IMR-90 (cell line): ENCODE measurements at regions not wholly inside any gene's neighbourhood (a gene's known extent, or its start where the extent isn't known, plus 50 kb on each side); places are given as distances from the start of the nearest gene placed in this dataset.

Experiments
- ATAC-seq: fragments of 200-7000 bp; cut with Tn5 transposase; 2 replicates; pipeline ENCODE4 v1.9.1; 2020; ENCODE audit warnings: low read depth, mild to moderate bottlenecking, moderate library complexity
- BruUV-seq: library from RNA; stranded (reverse); fragments of 400-500 nt; replicated peaks from 2 replicates; lab custom pipeline; 2021; lab: Mats Ljungman, UMichigan
- CTCF ChIA-PET: fragments of 300-600 bp; formaldehyde crosslinking; extraction: SDS; loops from one replicate; lab custom pipeline; 2021; ENCODE audit warnings: antibody characterized with exemption; lab: Yijun Ruan, JAX
- POLR2A ChIA-PET: fragments of 300-600 bp; sonication (Branson Sonifier 250); formaldehyde crosslinking; loops from one replicate; lab custom pipeline; 2022; ENCODE audit warnings: antibody characterized with exemption; ENCODE audit not compliant: unreplicated experiment; lab: Charles Lee
- DNase-seq: peaks from one replicate; pipeline ENCODE4 v3.0.0; 2013
- H2AFZ ChIP-seq: replicated peaks from 2 replicates; pipeline ENCODE3; 2013; ENCODE audit warnings: low read length, mild to moderate bottlenecking; ENCODE audit not compliant: poor library complexity
- H2AK5ac ChIP-seq: 2 replicates; pipeline ENCODE4 v1.6.1; 2013; ENCODE audit warnings: low read depth, low read length, inconsistent platforms
- H2AK9ac ChIP-seq: replicated peaks from 2 replicates; pipeline ENCODE3; 2013; ENCODE audit warnings: mild to moderate bottlenecking, low read depth, low read length, moderate library complexity; ENCODE audit not compliant: poor library complexity
- H2BK120ac ChIP-seq: 2 replicates; pipeline ENCODE4 v1.6.1; 2013; ENCODE audit warnings: low read depth, low read length, inconsistent platforms
- H2BK15ac ChIP-seq: 3 replicates; pipeline ENCODE4 v1.6.1; 2013; ENCODE audit warnings: low read depth, low read length, inconsistent platforms
- H2BK20ac ChIP-seq: 2 replicates; pipeline ENCODE4 v1.6.1; 2013; ENCODE audit warnings: low read depth, mild to moderate bottlenecking, inconsistent platforms, low read length, moderate library complexity
- H2BK5ac ChIP-seq: 2 replicates; pipeline ENCODE4 v1.6.1; 2013; ENCODE audit warnings: mild to moderate bottlenecking, low read depth, low read length, inconsistent platforms; ENCODE audit not compliant: poor library complexity, severe bottlenecking
- H3K14ac ChIP-seq: replicated peaks from 2 replicates; pipeline ENCODE4 v1.6.1; 2013; ENCODE audit warnings: low read depth, low read length, inconsistent platforms
- H3K18ac ChIP-seq: 2 replicates; pipeline ENCODE4 v1.6.1; 2013; ENCODE audit warnings: low read depth, low read length, control low read depth
- H3K23ac ChIP-seq: 2 replicates; pipeline ENCODE4 v1.6.1; 2013; ENCODE audit warnings: low read depth, low read length, inconsistent platforms
- H3K27ac ChIP-seq: 2 replicates; pipeline ENCODE4 v1.5.1; 2013; ENCODE audit warnings: mild to moderate bottlenecking, control low read depth, low read length; ENCODE audit not compliant: insufficient read depth
- H3K27me3 ChIP-seq: 2 replicates; pipeline ENCODE4 v1.6.1; 2013; ENCODE audit warnings: low read length; ENCODE audit not compliant: control insufficient read depth, insufficient read depth
- H3K36me3 ChIP-seq: 2 replicates; pipeline ENCODE4 v1.6.1; 2013; ENCODE audit warnings: low read length, mixed read lengths; ENCODE audit not compliant: control insufficient read depth, insufficient read depth
- H3K4ac ChIP-seq: 2 replicates; pipeline ENCODE4 v1.6.1; 2013; ENCODE audit warnings: low read depth, low read length, inconsistent platforms
- H3K4me1 ChIP-seq: 2 replicates; pipeline ENCODE4 v1.6.1; 2013; ENCODE audit warnings: low read length, mixed read lengths; ENCODE audit not compliant: control insufficient read depth, insufficient read depth
- H3K4me2 ChIP-seq: 2 replicates; pipeline ENCODE4 v1.6.1; 2013; ENCODE audit warnings: low read depth, mild to moderate bottlenecking, control low read depth, low read length, moderate library complexity
- H3K4me3 ChIP-seq: 2 replicates; pipeline ENCODE4 v1.5.1; 2013; ENCODE audit warnings: low read depth, mild to moderate bottlenecking, control low read depth, low read length, moderate library complexity; ENCODE audit not compliant: insufficient read depth
- H3K56ac ChIP-seq: 2 replicates; pipeline ENCODE4 v1.6.1; 2013; ENCODE audit warnings: low read length, inconsistent platforms; ENCODE audit not compliant: insufficient read depth; ENCODE audit errors: extremely low read depth
- H3K79me1 ChIP-seq, 2 experiments: 2 replicates each; pipeline ENCODE4 v1.6.1; 2013; ENCODE audit warnings: low read length in 2 of 2, inconsistent platforms in 1 of 2, low read depth in 1 of 2
- H3K9ac ChIP-seq: 2 replicates; pipeline ENCODE4 v1.6.1; 2013; ENCODE audit warnings: low read depth, low read length, control low read depth
- H3K9me1 ChIP-seq: 2 replicates; pipeline ENCODE4 v1.6.1; 2013; ENCODE audit warnings: low read length, inconsistent platforms; ENCODE audit not compliant: insufficient read depth
- H3K9me3 ChIP-seq: 2 replicates; pipeline ENCODE4 v1.6.1; 2013; ENCODE audit warnings: low read length; ENCODE audit not compliant: control insufficient read depth, insufficient read depth
- H4K20me1 ChIP-seq: 2 replicates; pipeline ENCODE4 v1.6.1; 2013; ENCODE audit warnings: low read length, inconsistent platforms; ENCODE audit not compliant: insufficient read depth
- H4K5ac ChIP-seq: 2 replicates; pipeline ENCODE4 v1.6.1; 2013; ENCODE audit warnings: mild to moderate bottlenecking, low read depth, low read length, control low read depth
- H4K8ac ChIP-seq, 2 experiments: 2 replicates each; pipeline ENCODE4 v1.6.1; 2013; ENCODE audit warnings: low read depth in 2 of 2, low read length in 2 of 2, control low read depth in 1 of 2, inconsistent platforms in 1 of 2
- H4K91ac ChIP-seq: 2 replicates; pipeline ENCODE4 v1.6.1; 2013; ENCODE audit warnings: low read depth, low read length, inconsistent platforms; ENCODE audit not compliant: insufficient read depth
- BHLHE40 ChIP-seq: fragments of 150-350 bp; IDR thresholded peaks from 2 replicates; pipeline ENCODE4 v1.6.1; 2016; ENCODE audit warnings: mild to moderate bottlenecking, low read depth, low read length
- CEBPB ChIP-seq: IDR thresholded peaks from 2 replicates; pipeline ENCODE4 v1.6.1; 2012; ENCODE audit warnings: low read depth, low read length, improper control_type of control experiment
- CHD1 ChIP-seq: IDR thresholded peaks from 2 replicates; pipeline ENCODE4 v1.6.1; 2012; ENCODE audit warnings: low read depth, low read length, improper control_type of control experiment
- CTCF ChIP-seq: conservative IDR thresholded peaks from 2 replicates; pipeline ENCODE4 v1.5.1; 2012; ENCODE audit warnings: mild to moderate bottlenecking, low read depth, low read length, improper control_type of control experiment
- FOS ChIP-seq: fragments of 150-350 bp; IDR thresholded peaks from 2 replicates; pipeline ENCODE4 v1.6.1; 2016; ENCODE audit warnings: low read depth, low read length
- MAFK ChIP-seq: IDR thresholded peaks from 2 replicates; pipeline ENCODE4 v1.6.1; 2012; ENCODE audit warnings: low read depth, low read length, improper control_type of control experiment
- MAZ ChIP-seq: IDR thresholded peaks from 2 replicates; pipeline ENCODE4 v1.6.1; 2012; ENCODE audit warnings: low read depth, mild to moderate bottlenecking, low read length, improper control_type of control experiment, moderate library complexity, borderline replicate concordance
- MXI1 ChIP-seq: IDR thresholded peaks from 2 replicates; pipeline ENCODE4 v1.6.1; 2012; ENCODE audit warnings: low read depth, mild to moderate bottlenecking, low read length, moderate library complexity, borderline replicate concordance
- NFE2L2 ChIP-seq: fragments of 150-350 bp; IDR thresholded peaks from 2 replicates; pipeline ENCODE4 v1.6.1; 2016; ENCODE audit warnings: low read depth, mild to moderate bottlenecking, low read length
- POLR2A ChIP-seq: IDR thresholded peaks from 2 replicates; pipeline ENCODE4 v1.6.1; 2012; ENCODE audit warnings: mild to moderate bottlenecking, low read depth, low read length
- RAD21 ChIP-seq: IDR thresholded peaks from 2 replicates; pipeline ENCODE4 v1.6.1; 2012; ENCODE audit warnings: low read length, improper control_type of control experiment
- RCOR1 ChIP-seq: IDR thresholded peaks from 2 replicates; pipeline ENCODE4 v1.6.1; 2012; ENCODE audit warnings: mild to moderate bottlenecking, low read length, improper control_type of control experiment; ENCODE audit not compliant: insufficient replicate concordance
- RFX5 ChIP-seq: IDR thresholded peaks from 2 replicates; pipeline ENCODE4 v1.8.0; 2012; ENCODE audit warnings: low read depth, mild to moderate bottlenecking, low read length, moderate library complexity
- SMC3 ChIP-seq: fragments of 150-350 bp; IDR thresholded peaks from 2 replicates; pipeline ENCODE4 v1.6.1; 2016; ENCODE audit warnings: low read depth, mild to moderate bottlenecking, antibody characterized with exemption, low read length, moderate library complexity
- WGBS, 2 experiments: methylation state at CpG; one replicate each; pipeline versions ENCODE4 v1.1.5 to v1.1.7; 2013; ENCODE audit warnings: missing lambda C conversion rate in 2 of 2; ENCODE audit not compliant: insufficient read length in 1 of 2; ENCODE audit errors: extremely low coverage in 2 of 2; 5-methylcytosine and 5-hydroxymethylcytosine counted together
- dilution Hi-C: fragments of 300-500 bp; cut with HindIII; formaldehyde crosslinking; loops from one replicate; pipeline ENCODE4 v1.14.3; 2018; ENCODE audit warnings: low sequenced_read_pairs; ENCODE audit not compliant: unreplicated experiment
- in situ Hi-C: fragments of 300-500 bp; cut with MboI; formaldehyde crosslinking; loops from 3 replicates; pipeline ENCODE4 v1.14.3; 2019; ENCODE audit warnings: low sequenced_read_pairs, inconsistent platforms, mixed read lengths
- intact Hi-C: fragments of 100-400 bp; cut with micrococcal nuclease; formaldehyde crosslinking; loops from 2 replicates; pipeline ENCODE4 v1.10.0; 2022
- TF ChIP-seq, protein P1 (sequence below): fragments of 150-350 bp; IDR thresholded peaks from 2 replicates; pipeline ENCODE4 v1.6.1; 2016; ENCODE audit warnings: low read depth, mild to moderate bottlenecking, low read length, moderate library complexity, borderline replicate concordance
- TF ChIP-seq, protein P2 (sequence below): fragments of 150-350 bp; IDR thresholded peaks from 2 replicates; pipeline ENCODE4 v1.6.1; 2017; ENCODE audit warnings: mild to moderate bottlenecking, antibody characterized with exemption, low read length, low read depth

GRCh38 chr15:98315971-98316370, 332.4 kb upstream of the IGF1R start:
- CTCF ChIA-PET: no interaction called here
- Histone ChIP-seq H3K9me3 (no peaks in the 10 kb centered on the region), H2BK120ac (no peak overlapping the region), H2AK5ac (no peak overlapping the region), H3K4me1 (no peaks in the 10 kb centered on the region), H4K91ac (no peak overlapping the region), H3K9me1 (no peaks in the 10 kb centered on the region), H4K20me1 (no peaks in the 10 kb centered on the region), H3K14ac (no peak overlapping the region), H2BK5ac (no peak overlapping the region), H3K4me3 (no peak overlapping the region), H3K18ac (no peak overlapping the region), H3K4ac (no peak overlapping the region), H4K5ac (no peak overlapping the region), H2BK15ac (no peak overlapping the region), H2BK20ac (no peak overlapping the region), H3K27me3 (no peaks in the 10 kb centered on the region), H3K9ac (no peak overlapping the region), H2AK9ac (no peak overlapping the region), H3K36me3 (no peaks in the 10 kb centered on the region), H4K8ac (no peak overlapping the region), H3K56ac (no peak overlapping the region), H3K23ac (no peak overlapping the region), H3K79me1 (no peaks in the 10 kb centered on the region), H3K4me2 (no peak overlapping the region), H2AFZ (no peak overlapping the region), H3K27ac (no peak overlapping the region)
- DNase-seq: no peak
- no CpG with 5 or more reads among the region's 3 CpGs for WGBS, 2 experiments
- no peak for ATAC-seq
- in situ Hi-C loops (no loop called here), intact Hi-C loops (no loop called here), dilution Hi-C loops (no loop called here)
- TF ChIP-seq CTCF (no peak), FOS (no peak), CEBPB (no peak), MAZ (no peak), CHD1 (no peak), BHLHE40 (no peak), MXI1 (no peak), NFE2L2 (no peak), MAFK (no peak), RFX5 (no peak), RAD21 (no peak), SMC3 (no peak), RCOR1 (no peak), POLR2A (no peak)
- TF ChIP-seq, protein P1, sequence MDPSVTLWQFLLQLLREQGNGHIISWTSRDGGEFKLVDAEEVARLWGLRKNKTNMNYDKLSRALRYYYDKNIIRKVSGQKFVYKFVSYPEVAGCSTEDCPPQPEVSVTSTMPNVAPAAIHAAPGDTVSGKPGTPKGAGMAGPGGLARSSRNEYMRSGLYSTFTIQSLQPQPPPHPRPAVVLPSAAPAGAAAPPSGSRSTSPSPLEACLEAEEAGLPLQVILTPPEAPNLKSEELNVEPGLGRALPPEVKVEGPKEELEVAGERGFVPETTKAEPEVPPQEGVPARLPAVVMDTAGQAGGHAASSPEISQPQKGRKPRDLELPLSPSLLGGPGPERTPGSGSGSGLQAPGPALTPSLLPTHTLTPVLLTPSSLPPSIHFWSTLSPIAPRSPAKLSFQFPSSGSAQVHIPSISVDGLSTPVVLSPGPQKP: no peak
- TF ChIP-seq, protein P2, sequence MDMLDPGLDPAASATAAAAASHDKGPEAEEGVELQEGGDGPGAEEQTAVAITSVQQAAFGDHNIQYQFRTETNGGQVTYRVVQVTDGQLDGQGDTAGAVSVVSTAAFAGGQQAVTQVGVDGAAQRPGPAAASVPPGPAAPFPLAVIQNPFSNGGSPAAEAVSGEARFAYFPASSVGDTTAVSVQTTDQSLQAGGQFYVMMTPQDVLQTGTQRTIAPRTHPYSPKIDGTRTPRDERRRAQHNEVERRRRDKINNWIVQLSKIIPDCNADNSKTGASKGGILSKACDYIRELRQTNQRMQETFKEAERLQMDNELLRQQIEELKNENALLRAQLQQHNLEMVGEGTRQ: no peak
- no TSS peak for BruUV-seq
- POLR2A ChIA-PET: no interaction called here
